Endothelial cell of umbilical vein (primary cell): ENCODE measurements at regions not wholly inside any gene's neighbourhood (a gene's known extent, or its start where the extent isn't known, plus 50 kb on each side); places are given as distances from the start of the nearest gene placed in this dataset.

Experiments used
- BruUV-seq: library from RNA; stranded (reverse); fragments of 400-500 nt; replicated peaks from 2 replicates; lab custom pipeline; 2021; lab: Mats Ljungman, UMichigan
- CTCF ChIA-PET: fragments of 300-600, 350-600 bp; sonication (Branson Sonifier 250); formaldehyde crosslinking; loops from one replicate; lab custom pipeline; 2021; ENCODE audit warnings: antibody characterized with exemption, inconsistent platforms; lab: Charles Lee
- POLR2A ChIA-PET: fragments of 300-600, 350-600 bp; sonication (Branson Sonifier 250); formaldehyde crosslinking; loops from one replicate; lab custom pipeline; 2021; ENCODE audit warnings: antibody characterized with exemption, inconsistent platforms; lab: Charles Lee
- DNase-seq: peaks from one replicate; pipeline ENCODE4 v3.0.0-alpha.2; 2011; ENCODE audit warnings: low read depth, low spot score
- FAIRE-seq: peaks from 2 replicates; lab custom pipeline; 2011; peaks lifted over from hg19 to GRCh38; lab: Jason Lieb, UNC
- H2AFZ ChIP-seq: 2 replicates; pipeline ENCODE4 v1.6.0; 2012; ENCODE audit warnings: low read depth, low read length, control low read depth, inconsistent platforms
- H3K27ac ChIP-seq: 2 replicates; pipeline ENCODE4 v1.5.1; 2011; ENCODE audit warnings: low read depth, mild to moderate bottlenecking, control low read depth, low read length, moderate library complexity; ENCODE audit not compliant: insufficient read depth
- H3K27me3 ChIP-seq, 2 experiments: 2 replicates each; pipeline versions ENCODE4 v1.6.0 to v1.6.1; 2011; ENCODE audit warnings: low read length in 2 of 2, mixed read lengths in 1 of 2; ENCODE audit not compliant: control insufficient read depth in 2 of 2, insufficient read depth in 2 of 2
- H3K36me3 ChIP-seq, 2 experiments: 2 replicates in 1 of 2; 3 replicates in 1 of 2; pipeline ENCODE4 v1.5.1; 2011; ENCODE audit warnings: low read length in 2 of 2, mild to moderate bottlenecking in 1 of 2, moderate library complexity in 1 of 2; ENCODE audit not compliant: control insufficient read depth in 2 of 2, insufficient read depth in 2 of 2; ENCODE audit errors: extremely low read depth in 1 of 2
- H3K4me1 ChIP-seq: 3 replicates; pipeline ENCODE4 v1.5.1; 2011; ENCODE audit warnings: mild to moderate bottlenecking, low read length; ENCODE audit not compliant: control insufficient read depth, insufficient read depth; ENCODE audit errors: extremely low read depth
- H3K4me2 ChIP-seq: 2 replicates; pipeline ENCODE4 v1.6.1; 2011; ENCODE audit warnings: low read length, control low read depth, mixed read lengths; ENCODE audit not compliant: insufficient read depth
- H3K4me3 ChIP-seq, 3 experiments: fragments of 200-600 bp in 1 of 3; sonication (generic), shearing (Covaris generic) in 1 of 3; replicated peaks in 1 of 3; 2 replicates each; pipeline ENCODE4 v1.5.1; 2011 to 2016; ENCODE audit warnings: control low read depth in 3 of 3, low read length in 3 of 3, mild to moderate bottlenecking in 2 of 3, inconsistent platforms in 1 of 3, low read depth in 1 of 3, moderate library complexity in 1 of 3; ENCODE audit not compliant: insufficient read depth in 1 of 3
- H3K79me2 ChIP-seq: 2 replicates; pipeline ENCODE4 v1.6.0; 2012; ENCODE audit warnings: low read length, inconsistent platforms; ENCODE audit not compliant: control insufficient read depth, insufficient read depth
- H3K9ac ChIP-seq: replicated peaks from 2 replicates; pipeline ENCODE3; 2011; ENCODE audit warnings: low read length, control low read depth; ENCODE audit not compliant: insufficient read depth; ENCODE audit errors: extremely low read depth
- H3K9me1 ChIP-seq: replicated peaks from 3 replicates; pipeline ENCODE4 v1.6.0; 2011; ENCODE audit warnings: mild to moderate bottlenecking, low read length; ENCODE audit not compliant: control insufficient read depth, insufficient read depth; ENCODE audit errors: extremely low read depth
- H3K9me3 ChIP-seq: replicated peaks from 2 replicates; pipeline ENCODE4 v1.5.1; 2012; ENCODE audit warnings: low read length, inconsistent platforms; ENCODE audit not compliant: control insufficient read depth, insufficient read depth
- H4K20me1 ChIP-seq: replicated peaks from 2 replicates; pipeline ENCODE3; 2011; ENCODE audit warnings: mild to moderate bottlenecking, low read length; ENCODE audit not compliant: control insufficient read depth, insufficient read depth; ENCODE audit errors: extremely low read depth
- EZH2 ChIP-seq: IDR thresholded peaks from 2 replicates; pipeline ENCODE4 v1.6.1; 2012; ENCODE audit warnings: borderline replicate concordance, low read depth, mild to moderate bottlenecking, moderate library complexity, low read length, inconsistent platforms; ENCODE audit not compliant: severe bottlenecking
- FOS ChIP-seq: IDR thresholded peaks from 2 replicates; pipeline ENCODE4 v1.6.1; 2011; ENCODE audit warnings: mild to moderate bottlenecking, low read length, moderate library complexity, borderline replicate concordance; ENCODE audit not compliant: insufficient read depth
- GATA2 ChIP-seq: IDR thresholded peaks from 2 replicates; pipeline ENCODE4 v1.7.0; 2011; ENCODE audit warnings: low read depth, mild to moderate bottlenecking, moderate library complexity, mixed read lengths, low read length; ENCODE audit not compliant: insufficient read length, insufficient read depth
- JUN ChIP-seq: IDR thresholded peaks from 2 replicates; pipeline ENCODE4 v1.6.1; 2011; ENCODE audit warnings: borderline replicate concordance, low read depth; ENCODE audit not compliant: insufficient read length, insufficient read depth
- MYC ChIP-seq: IDR thresholded peaks from one replicate; pipeline ENCODE4 v1.6.1; 2011; ENCODE audit warnings: mild to moderate bottlenecking, low read depth, low read length
- POLR2A ChIP-seq: IDR thresholded peaks from 2 replicates; pipeline ENCODE4 v1.6.1; 2012; ENCODE audit warnings: low read depth, mild to moderate bottlenecking, control low read depth, low read length
- POLR2AphosphoS5 ChIP-seq: IDR thresholded peaks from 2 replicates; pipeline ENCODE4 v1.6.1; 2012; ENCODE audit warnings: low read depth, mild to moderate bottlenecking, control low read depth, low read length, moderate library complexity; ENCODE audit not compliant: insufficient read depth
- dilution Hi-C: fragments of 300-500 bp; cut with MboI; formaldehyde crosslinking; loops from one replicate; pipeline ENCODE4 v1.15.0; 2019; ENCODE audit warnings: low sequenced_read_pairs; ENCODE audit not compliant: extremely low pct_ligation_motif_present
- intact Hi-C: fragments of 100-400 bp; cut with micrococcal nuclease; formaldehyde crosslinking; loops from one replicate; pipeline ENCODE4 v1.10.0; 2022
- TF ChIP-seq, protein P1 (sequence below), 2 donors: IDR thresholded peaks; 1 replicate in 1 of 2; 2 replicates in 1 of 2; pipeline ENCODE4 v1.5.1; 2011; ENCODE audit warnings: low read length in 2 of 2, mild to moderate bottlenecking in 2 of 2, moderate library complexity in 2 of 2, control low read depth in 1 of 2, inconsistent platforms in 1 of 2, low read depth in 1 of 2; ENCODE audit not compliant: insufficient read depth in 1 of 2; ENCODE audit errors: extremely low read depth in 1 of 2
- TF ChIP-seq, protein P2 (sequence below): IDR thresholded peaks from 2 replicates; pipeline ENCODE4 v1.6.1; 2011; ENCODE audit not compliant: insufficient read depth, insufficient read length

DNA sequence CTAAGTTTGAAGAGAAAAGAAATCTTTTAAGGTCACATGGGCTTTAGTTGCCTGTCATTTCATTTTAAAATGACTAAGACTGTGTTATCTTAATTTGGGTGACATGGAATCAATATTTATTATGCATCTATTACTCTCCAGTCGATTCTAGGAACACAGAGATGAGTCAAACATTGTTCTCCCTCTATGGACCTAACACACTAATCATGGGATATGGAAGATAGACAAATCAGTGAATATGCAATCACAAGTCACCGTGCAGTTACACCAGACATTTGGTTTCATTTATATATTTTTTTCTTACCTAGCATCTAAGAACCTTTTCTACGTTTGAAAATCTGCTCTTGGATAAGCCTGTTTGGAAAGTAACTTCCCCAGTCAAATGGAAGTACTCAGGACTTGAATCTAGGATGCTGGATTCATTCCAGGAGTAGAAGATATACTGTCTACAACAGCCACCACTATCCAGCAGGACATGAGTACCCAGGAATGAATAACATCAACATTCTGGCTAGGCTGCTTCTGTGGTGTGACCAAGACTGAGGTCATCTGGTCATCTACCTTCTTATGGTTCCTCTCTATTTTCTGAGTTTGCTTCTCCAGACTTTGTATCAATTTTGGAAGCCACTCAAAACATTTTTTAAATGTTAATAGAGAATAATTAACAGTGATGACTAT lies 902.9 kb upstream of the LRRN3 start:
- no peaks in the 10 kb centered on the region for H4K20me1 ChIP-seq
- no peaks in the 10 kb centered on the region for H3K27me3 ChIP-seq
- H3K9ac ChIP-seq, result no peak overlapping the region
- H3K36me3 ChIP-seq, result no peaks in the 10 kb centered on the region
- no peaks in the 10 kb centered on the region for H3K9me3 ChIP-seq
- TF ChIP-seq, protein P1, sequence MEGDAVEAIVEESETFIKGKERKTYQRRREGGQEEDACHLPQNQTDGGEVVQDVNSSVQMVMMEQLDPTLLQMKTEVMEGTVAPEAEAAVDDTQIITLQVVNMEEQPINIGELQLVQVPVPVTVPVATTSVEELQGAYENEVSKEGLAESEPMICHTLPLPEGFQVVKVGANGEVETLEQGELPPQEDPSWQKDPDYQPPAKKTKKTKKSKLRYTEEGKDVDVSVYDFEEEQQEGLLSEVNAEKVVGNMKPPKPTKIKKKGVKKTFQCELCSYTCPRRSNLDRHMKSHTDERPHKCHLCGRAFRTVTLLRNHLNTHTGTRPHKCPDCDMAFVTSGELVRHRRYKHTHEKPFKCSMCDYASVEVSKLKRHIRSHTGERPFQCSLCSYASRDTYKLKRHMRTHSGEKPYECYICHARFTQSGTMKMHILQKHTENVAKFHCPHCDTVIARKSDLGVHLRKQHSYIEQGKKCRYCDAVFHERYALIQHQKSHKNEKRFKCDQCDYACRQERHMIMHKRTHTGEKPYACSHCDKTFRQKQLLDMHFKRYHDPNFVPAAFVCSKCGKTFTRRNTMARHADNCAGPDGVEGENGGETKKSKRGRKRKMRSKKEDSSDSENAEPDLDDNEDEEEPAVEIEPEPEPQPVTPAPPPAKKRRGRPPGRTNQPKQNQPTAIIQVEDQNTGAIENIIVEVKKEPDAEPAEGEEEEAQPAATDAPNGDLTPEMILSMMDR (IDR thresholded peaks at IDR 0.05; ENCODE audit: extremely low read depth in 1 of 2, insufficient read depth in 1 of 2, low read depth in 1 of 2, low read length in 2 of 2), result no peak
- TF ChIP-seq EZH2 (no peak), POLR2A (no peak), POLR2AphosphoS5 (no peak), MYC (no peak), FOS (no peak), GATA2 (no peak), JUN (no peak)
- TF ChIP-seq, protein P2, sequence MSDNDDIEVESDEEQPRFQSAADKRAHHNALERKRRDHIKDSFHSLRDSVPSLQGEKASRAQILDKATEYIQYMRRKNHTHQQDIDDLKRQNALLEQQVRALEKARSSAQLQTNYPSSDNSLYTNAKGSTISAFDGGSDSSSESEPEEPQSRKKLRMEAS, result no peak
- no peak overlapping the region for H3K4me3 ChIP-seq
- H3K9me1 ChIP-seq, result no peaks in the 10 kb centered on the region
- no peaks in the 10 kb centered on the region for H3K4me1 ChIP-seq
- CTCF ChIA-PET, result no interaction called here
- BruUV-seq, result no TSS peak
- no peak overlapping the region for H2AFZ ChIP-seq
- H3K27ac ChIP-seq, result no peak overlapping the region
- FAIRE-seq (no peak), DNase-seq (no peak)
- dilution Hi-C loops, result no loop called here
- no peaks in the 10 kb centered on the region for H3K79me2 ChIP-seq
- H3K4me2 ChIP-seq, result no peak overlapping the region
- intact Hi-C loops, result no loop called here
- POLR2A ChIA-PET, result no interaction called here
